HepG2 (cell line): ENCODE measurements at regions not wholly inside any gene's neighbourhood (a gene's known extent, or its start where the extent isn't known, plus 50 kb on each side); places are given as distances from the start of the nearest gene placed in this dataset.

Experiments used
- CTCF ChIP-seq: sonication (generic); formaldehyde crosslinking; IDR thresholded peaks from 2 replicates; pipeline ENCODE4 v1.5.0; 2020; ENCODE audit warnings: mild to moderate bottlenecking, missing genetic modification reagents, moderate library complexity
- MTA1 ChIP-seq: sonication (generic); formaldehyde crosslinking; IDR thresholded peaks from 2 replicates; pipeline ENCODE4 v1.4.0; 2020; ENCODE audit warnings: missing genetic modification reagents, mild to moderate bottlenecking, borderline replicate concordance
- NFYB ChIP-seq: sonication (generic); formaldehyde crosslinking; IDR thresholded peaks from 2 replicates; pipeline ENCODE4 v1.4.0; 2020; ENCODE audit warnings: missing genetic modification reagents
- SRF ChIP-seq: IDR thresholded peaks from 2 replicates; pipeline ENCODE4 v1.6.1; 2011; ENCODE audit warnings: mild to moderate bottlenecking, low read depth, low read length, moderate library complexity
- ZFP62 ChIP-seq: sonication (generic); formaldehyde crosslinking; IDR thresholded peaks from 2 replicates; pipeline ENCODE4 v1.4.0; 2020; ENCODE audit warnings: missing genetic modification reagents
- ZNF691 ChIP-seq: sonication (generic); formaldehyde crosslinking; IDR thresholded peaks from 2 replicates; pipeline ENCODE4 v1.4.0; 2020; ENCODE audit warnings: missing genetic modification reagents, low read depth, mild to moderate bottlenecking, borderline replicate concordance

GRCh38 chr20:12058216-12058615, 140.5 kb downstream of the BTBD3 start:
- TF ChIP-seq ZFP62 (CRISPR knock-in tag) = no peak
- TF ChIP-seq ZNF691 (CRISPR knock-in tag) = no peak
- TF ChIP-seq CTCF (CRISPR knock-in tag) = no peak; the same call in 1 of the 2 replicates
- no peak for TF ChIP-seq NFYB (CRISPR knock-in tag)
- TF ChIP-seq MTA1 (CRISPR knock-in tag) = no peak
- TF ChIP-seq SRF = no peak
